ENCODE measurements at regions not wholly inside any gene's neighbourhood (a gene's known extent, or its start where the extent isn't known, plus 50 kb on each side); places are given as distances from the start of the nearest gene placed in this dataset.
"Not testable (repeated sequence)": the region's sequence is repeated elsewhere in the genome, so short reads cannot be mapped to it uniquely, and the experiment has no call there.

DNA sequence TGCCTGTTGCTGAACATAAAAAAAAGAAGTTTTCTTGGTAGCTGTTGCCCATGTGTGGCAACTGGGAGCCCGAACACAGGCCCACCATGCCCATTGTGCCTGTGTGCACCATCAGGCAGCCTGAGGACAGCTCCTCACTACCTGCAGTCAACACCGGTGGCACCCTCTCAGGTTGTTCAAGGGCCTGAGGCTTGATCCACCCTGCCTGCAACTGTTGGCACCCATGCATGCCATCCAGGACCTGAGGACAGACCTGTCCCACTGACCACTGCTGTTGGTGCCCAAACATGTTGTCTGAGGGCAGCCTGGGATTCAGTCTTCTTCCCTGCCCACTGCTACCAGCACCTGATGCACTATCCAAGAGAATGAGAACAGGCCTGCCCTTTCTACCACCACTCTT lies 661.1 kb upstream of the ZNF804A start:
- DNase-seq: no peak

DNA sequence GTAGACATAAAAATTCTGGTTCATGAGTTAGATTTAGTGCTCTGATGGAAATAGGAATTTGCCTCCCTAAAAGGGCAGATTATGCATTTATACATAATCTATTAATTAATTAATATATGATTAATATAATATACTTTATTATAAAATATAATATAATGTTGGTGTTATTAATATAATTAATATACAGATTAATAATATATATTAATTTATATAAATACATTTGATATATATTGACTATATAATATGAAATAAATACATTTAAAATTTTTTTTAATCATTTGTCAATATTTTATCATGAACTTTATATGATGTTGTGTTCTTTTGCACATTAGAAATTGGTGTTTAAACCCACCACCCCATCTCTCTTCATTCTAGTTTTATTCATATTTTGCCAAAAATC lies 652.1 kb upstream of the ZNF804A start:
- DNase-seq: no peak

DNA sequence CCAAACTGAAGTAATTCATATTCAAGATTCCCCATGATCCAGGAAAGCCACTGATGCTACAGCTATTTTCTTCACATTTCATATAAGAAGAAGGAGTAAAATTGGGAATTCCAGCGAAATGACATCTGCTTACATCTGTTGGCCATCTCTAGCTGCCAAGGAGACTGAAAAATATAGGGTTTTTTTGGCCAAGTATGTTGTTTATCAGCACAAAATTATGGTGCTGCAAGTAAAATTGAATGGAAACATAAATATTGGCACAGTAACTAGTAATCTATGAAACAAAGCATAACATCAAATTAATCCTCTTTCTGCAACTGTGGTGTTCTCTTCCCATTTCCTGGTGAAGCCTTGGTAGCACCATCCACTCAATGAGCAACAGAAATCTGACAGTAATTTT lies 649.5 kb upstream of the ZNF804A start:
- DNase-seq: no peak

DNA sequence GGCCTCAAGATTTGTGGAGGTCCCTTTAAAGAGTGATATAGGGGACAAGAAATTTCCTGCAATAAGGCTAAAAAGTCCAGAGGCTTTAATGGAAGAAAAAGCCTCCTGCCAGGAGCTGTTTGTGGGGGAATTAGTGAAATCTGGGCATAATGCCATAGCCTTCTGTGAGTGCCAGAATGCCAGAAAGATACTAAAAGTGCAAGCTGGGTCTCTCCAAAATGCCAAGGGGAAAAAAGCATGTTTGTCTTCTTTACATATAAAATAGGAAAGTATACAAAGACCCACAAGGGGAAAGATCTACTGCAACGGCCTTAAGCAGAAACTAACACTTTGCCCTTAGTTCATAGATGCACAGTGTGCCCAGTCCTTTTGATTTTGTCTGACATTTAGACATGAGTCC lies 647.7 kb upstream of the ZNF804A start:
- no peak for DNase-seq

DNA sequence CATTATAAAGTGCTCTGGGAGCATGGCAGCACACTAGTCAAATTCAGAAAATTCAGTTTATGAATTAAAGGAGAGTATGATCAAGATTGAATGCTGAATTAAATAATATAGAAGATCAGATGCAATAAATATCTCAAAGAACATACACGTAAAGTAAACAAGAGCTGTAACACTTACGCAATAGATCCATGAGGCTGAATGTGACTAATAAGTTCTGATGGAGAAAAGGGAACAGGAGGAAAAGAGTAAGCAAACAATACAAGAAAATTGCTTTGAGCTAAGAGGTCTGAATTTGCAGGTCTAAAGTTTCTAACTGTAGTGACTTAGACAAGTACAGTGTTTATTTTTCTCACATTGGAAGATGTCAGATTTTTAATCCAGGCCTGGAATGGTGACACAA lies 646.7 kb upstream of the ZNF804A start:
- no peak for DNase-seq

DNA sequence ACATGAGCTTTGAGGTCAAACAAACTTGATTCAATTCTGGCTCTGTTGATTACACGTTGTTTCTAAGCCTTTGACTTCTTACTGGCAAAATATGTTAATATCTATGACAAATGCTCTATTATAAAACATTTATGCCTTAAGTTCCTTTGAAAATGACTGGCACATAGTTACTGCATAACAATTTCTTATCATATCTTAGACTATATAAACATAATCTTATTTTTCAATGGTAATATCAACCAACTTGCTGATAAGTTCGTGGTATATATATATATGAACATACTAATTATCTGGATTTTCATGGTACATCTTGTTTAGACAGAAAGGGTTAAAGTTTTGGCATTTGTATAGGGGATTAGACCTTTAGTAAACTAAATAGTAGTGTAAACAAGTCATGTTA lies 645.6 kb upstream of the ZNF804A start:
- no peak for DNase-seq

DNA sequence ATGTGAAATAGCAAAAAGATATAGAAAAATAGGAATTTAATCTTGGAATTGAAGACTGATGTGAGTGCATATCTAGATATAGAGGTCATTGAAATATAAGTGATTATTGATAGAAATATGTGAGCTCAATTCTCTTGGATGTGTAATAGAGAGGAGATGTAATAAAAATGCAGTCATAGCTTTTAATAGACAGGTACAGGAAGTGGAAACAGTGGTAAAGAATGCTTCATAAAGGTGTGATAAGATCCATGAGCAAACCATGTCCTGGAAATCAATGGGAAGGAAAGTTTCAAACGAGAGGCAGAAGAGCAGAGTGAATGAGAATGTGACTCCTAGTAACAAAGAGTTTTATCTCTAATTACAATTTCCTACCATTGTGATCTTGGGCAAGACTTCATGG lies 634.7 kb upstream of the ZNF804A start:
- no peak for DNase-seq

DNA sequence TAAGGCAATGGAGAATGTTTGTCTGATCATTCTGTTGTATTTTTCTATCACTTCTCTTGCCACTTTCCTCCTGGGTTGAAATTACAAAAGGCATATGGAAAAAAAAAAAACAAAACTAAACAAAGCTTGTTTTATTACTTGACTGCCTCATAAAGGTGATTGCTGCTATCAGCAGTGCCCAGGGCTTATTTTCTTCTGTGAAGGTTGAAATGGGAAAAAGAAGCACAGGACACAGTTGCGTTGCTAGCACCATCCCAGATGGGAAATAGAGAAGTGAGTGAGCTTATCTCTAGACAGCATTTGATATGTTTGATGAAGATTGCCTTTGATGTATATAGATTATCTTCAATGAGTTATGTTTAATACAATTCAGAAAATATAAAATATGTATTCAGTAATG lies 633.8 kb upstream of the ZNF804A start:
- no peak for DNase-seq

DNA sequence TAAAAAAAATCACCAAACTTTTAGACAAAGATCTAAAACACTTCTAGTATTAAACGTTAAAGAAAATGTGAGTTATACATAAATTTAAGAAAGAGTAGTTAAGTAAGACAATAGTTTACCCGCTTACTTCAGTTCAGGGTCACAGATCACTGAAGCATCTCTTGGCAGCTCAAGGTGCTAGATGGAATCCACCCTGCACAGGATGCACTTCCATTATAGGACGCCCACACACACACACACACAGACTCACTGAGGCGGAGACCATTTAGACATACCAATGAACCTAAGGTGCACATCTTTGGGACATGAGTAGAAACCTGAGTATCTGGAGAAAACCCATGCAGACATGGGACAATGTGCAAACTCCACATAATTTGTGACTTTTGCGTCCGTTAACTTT lies 630.6 kb upstream of the ZNF804A start:
- DNase-seq: no peak

DNA sequence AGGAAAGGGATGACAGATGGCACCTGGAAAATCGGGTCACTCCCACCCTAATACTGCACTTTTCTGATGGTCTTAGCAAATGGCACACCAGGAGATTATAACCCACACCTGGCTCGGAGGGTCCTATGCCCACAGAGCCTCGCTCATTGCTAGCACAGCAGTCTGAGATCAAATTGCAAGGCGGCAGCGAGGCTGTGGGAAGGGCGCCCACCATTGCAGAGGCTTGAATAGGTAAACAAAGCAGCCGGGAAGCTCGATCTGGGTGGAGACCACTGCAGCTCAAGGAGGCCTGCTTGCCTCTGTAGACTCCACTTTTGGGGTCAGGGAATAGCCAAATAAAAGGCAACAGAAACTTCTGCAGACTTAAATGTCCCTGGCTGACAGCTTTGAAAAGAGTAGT lies 622.7 kb upstream of the ZNF804A start:
- not testable (repeated sequence) for DNase-seq

DNA sequence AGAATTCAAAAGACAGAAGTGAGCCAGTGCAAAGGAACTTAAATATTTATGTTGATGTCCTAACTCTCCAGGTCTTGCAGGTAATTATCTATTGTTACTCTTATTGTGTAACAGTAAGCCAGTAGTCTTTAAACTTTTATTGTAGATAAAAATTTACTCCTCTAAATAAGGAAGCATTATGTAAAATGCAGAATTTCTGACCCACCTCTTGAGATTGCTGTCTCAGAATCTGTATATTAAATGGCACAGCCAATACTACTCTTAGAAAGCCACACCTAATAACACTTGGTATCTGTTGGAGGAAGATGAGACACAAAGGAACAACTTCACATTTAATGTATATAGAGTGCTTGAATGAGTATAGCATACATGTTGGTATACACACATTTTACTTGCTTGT lies 613.5 kb upstream of the ZNF804A start:
- no peak for DNase-seq

DNA sequence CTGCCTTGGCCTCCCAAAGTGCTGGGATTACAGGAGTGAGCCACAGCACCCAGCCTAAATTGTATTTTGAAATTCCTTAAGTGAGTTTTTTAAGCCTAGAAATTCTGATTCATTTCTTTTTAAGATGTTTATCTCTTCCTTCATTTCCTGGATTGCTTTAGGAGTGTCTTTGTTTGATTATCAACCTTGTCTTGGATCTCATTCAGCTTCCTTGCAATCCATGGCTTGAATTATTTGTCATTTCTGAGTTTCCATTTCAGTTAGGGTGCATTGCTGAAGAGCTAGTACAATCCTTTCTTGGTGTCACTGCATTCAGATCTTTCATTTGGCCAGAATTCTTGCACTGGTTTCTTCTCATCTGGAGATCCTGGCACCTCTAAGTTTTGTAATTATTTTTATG lies 606.4 kb upstream of the ZNF804A start:
- DNase-seq: no peak

DNA sequence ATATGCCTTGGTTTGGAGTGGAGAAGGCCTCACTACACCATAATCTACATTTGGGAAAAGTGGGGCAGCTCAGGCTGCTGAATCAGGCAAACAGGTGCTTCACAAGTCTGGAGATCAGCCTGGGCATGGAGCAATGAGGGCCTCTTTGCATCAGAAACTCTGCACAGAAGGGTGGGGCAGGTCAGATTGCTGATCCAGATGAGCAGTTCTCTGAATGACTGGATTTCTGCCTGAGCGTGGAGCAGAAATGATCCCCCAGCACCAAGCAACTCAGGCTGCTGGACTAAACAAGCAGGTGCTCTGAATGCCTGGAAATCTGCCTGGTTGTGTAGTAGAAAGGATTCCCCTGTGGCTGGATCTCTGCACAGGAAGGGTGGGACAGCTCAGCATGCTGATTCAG lies 605.3 kb upstream of the ZNF804A start:
- no peak for DNase-seq

DNA sequence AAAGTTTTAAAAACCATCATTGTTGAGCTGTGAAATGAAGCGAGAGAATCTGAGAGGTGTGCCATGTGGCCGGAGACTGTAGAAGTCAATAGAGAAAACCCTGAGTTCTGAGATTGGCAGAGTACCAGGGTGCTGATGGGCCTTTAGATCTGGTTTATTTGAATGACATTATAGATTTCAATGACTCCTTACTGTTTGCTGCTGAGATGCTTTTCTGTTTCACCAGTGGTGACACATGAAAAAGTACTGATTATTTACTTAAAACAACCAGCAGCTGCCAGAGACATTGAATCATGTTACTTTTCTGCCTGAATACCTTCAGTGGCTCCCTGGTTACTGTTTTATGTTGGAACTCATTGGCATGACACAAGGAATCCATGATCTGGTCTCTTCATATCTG lies 602.7 kb upstream of the ZNF804A start:
- no peak for DNase-seq

DNA sequence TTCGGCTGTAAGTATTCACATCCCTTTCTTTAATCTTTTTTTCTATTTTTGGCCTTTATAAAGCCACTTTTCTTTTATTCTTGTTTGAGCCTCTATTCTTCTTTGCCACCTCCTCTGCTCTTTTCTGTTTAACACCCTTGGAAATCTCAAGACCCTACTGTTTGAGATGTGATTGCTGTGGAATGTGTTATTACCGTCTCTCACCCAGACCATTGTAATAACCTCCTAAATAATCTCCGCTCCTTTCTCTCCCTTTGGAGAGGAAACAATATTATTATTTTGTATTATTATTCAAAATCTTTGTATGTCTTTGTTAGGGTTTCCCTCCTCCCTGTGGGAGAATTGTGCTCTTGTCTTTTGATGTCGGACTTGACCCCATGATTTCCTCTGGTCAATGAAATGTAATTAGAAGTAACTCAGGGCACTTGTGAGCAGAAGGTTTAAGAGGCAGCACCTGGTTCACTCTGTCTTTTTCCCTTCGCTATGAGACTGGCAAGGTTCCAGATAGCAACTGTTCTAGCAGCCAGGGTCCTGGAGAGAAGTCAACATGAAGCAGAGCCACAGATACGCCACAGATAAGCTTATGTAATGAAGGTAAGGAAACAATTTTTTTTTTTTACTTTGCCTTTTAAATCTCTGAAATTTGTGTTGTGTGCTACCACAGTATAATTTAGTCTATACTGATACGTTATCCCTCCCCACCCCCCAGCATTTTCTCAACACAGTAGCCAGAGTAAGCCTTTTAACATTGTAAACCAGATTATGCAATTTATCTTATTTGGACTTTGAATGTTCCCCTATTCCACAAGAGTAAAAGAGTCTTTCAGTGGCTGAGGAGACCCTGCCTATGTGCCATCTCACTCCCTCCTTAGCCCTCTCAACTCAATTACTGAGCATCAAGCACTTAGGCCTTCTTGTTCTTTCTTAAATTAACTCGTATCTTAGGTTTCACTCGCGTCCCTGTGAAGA lies 601.2 kb upstream of the ZNF804A start:
- DNase-seq: no peak

DNA sequence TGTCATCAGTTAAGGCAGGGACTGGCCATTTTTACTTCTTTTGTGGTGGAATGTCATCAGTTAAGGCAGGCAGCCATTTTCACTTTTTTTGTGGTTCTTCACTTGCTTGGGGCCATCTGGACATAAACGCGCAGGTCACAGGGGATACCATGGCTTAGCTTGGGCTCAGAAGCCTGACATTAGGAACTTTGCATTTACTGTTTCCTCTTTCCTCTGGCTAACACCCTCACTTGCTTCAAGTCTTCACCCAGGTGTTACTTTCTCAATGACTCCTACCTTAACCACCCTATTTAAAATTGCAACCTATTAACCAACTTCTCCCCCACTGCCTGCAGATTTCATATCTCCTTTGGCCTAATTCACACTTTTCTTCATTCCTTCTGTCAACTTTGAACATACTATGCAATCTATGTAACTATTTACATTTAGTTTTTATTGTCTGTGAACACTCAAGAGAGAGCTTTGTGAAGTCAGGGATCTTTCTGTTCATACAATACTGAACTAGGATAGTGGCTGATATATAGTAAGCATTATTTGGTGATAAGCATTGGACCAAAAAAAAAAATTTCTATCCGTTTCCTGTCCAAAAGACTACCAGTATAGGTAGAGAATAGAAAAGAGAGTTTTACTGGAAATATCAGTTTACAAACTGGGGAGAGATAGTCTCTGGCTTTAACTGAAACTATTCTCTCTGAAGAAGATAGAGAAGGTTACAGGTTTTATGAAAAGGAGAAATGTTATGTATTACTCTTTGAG lies 600.1 kb upstream of the ZNF804A start:
- no peak for DNase-seq

DNA sequence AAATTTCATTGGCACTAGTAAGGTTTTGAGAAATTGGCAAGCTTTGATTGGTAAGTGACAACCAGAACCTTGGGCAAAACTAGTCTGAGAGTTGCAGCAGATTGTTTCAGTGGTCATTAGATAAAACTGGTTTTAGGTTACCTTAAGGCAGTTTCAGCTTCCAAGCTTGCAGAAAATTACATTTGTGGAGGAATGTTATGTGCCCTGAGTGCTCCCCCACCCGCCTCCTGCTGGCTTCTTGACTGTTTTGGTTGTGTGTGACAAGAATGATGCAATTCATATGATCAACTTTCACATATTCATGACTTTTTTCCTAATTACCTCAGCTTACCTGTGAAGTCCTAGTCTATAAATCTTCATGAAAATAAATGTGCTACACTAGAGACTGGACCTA lies 599.5 kb upstream of the ZNF804A start:
- no peak for DNase-seq

DNA sequence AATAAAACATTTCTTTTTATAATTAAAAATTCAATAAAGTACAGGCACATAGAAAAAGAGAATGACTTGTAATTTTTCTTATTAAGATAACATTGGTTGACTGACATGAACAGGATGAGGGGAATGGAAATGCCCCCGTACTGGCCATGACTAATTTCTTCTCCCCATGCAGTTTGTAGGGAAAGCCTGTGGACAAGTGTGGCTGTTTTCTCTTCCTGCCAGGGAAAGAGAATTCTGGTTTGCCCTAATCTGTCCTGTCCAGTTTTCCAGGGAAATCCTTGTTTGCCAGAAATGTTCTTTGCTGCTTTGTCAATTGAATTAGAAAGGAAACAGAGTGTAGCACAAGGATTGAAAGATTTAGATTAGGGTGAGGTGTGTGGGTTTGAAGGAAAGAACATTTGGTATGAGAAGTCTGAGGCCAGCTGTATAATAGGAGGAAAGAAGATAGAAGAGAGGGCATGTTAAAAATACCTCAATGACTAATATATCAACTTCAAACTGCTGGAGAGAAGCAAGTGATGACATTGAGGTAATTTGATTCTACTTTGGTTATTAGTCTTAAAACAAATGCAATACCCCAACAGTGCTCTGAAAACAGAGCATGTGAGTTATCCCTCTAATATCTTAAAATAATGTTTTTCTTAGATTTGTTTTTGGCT lies 593.9 kb upstream of the ZNF804A start:
- no peak for DNase-seq

DNA sequence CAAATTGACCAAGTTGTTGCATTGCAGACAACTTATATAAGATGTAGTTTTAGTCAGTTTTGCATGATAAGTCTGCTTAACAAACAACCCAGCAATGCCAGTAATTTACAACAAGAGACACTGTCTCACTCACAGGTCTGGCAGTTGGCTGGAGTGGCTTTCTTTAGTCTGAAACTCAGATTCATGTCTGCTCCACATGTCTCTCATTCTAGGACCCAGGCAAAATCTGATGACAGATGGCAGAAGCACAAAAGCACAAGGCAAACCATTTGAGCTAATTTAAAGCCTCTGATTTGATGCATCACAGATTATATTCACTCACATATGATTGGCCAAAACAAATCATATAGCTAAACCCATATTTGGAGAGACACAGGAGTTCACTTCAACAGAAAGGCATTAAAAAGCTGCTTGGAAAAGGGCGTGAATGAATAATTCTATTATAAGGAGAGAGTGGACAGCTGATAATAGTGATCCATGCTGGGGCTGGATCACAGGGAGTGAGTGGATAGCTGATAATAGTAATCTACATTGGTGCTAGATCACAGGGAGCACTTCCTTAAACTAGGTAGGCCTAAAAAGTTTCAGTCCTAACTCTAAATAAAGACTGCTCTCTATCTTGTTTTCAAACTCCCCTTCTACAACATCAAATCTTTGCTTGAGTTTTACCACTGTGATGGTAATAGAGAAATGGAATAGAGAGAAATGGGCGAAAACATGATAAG lies 593.2 kb upstream of the ZNF804A start:
- no peak for DNase-seq

DNA sequence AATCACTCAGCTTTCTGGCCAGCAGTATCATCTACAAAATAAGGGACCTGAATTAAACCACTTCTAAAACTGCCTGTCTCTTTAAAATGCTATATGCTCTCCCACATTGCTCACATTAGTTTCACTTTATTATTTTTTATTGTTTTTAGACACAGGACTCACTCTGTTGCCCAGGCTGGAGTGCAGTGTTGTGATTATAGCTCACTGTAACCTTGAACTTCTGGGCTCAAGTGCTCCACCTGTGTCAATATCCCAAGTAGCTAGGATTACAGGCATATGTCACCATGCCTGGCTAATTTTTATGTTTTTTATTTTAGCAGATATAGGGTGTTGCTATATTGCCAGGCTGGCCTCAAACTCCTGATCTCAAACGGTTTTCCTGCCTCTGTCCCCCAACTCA lies 591.3 kb upstream of the ZNF804A start:
- DNase-seq: no peak

DNA sequence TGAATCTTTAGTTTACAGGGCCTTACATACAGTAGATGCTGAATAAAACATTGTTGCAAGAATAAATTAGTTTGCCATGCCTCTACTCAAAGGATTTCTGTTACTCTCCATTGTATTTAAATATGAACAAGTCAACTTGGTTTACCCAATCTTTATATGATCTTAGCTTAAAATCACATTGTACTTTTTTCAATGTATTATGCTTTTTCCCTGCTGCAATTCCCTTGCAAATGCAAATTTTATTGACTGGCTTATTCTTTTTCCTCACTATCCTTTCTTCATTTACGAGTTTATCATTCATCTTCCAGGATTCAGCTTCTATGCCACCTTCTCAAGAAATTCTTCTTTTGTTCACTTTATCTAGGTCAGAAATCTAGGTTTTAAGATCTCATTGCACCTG lies 571.4 kb upstream of the ZNF804A start:
- DNase-seq: no peak

DNA sequence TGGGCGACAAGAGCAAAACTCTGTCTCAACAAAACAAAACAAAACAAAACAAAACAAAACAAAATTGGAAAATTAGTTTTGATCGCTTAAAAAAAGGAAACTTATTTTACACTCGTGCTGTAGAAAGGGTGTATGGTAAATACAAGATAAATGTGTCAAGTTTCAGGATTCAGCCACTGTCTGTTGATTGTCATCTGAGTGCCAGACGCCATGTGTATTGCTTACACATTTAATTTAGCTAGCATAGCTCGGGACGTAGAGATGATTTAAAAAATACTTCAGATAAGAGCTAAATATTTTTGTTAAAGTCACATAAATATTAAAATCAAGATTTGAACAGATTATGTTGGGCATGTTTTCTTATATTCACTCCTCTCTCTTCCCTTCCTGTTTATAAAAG lies 568.1 kb upstream of the ZNF804A start:
- no peak for DNase-seq

DNA sequence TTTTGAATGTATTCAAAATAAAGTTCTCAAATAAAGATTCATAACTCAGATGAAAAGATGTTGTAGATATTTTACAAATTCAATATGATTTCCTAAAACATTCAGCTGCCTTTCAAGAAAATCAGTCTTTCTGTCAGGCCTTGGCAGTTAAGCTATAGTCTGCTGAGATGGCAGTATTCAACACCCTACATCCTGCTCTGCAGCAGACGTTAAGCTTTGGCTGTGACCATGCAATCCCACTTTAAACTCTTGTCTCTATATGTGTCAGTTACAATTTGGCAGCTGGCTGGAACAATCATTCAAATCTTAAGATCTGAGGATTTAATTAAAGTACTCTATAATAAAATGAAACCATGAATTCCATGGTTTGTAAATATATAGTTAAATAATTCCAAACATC lies 567.3 kb upstream of the ZNF804A start:
- DNase-seq: no peak

Measured in suppressor macrophage treated with lipopolysaccharide for 4 hours (primary cell).